Liver (tissue), 8 donors: ENCODE measurements at regions not wholly inside any gene's neighbourhood (a gene's known extent, or its start where the extent isn't known, plus 50 kb on each side); places are given as distances from the start of the nearest gene placed in this dataset.

Source experiments
- DNase-seq: peaks from one replicate; pipeline ENCODE4 v3.0.0-alpha.2; 2017; ENCODE audit warnings: low spot score
- H3K27ac ChIP-seq, 2 donors: one replicate each; pipeline ENCODE4 v1.7.0; 2013; ENCODE audit warnings: inconsistent platforms in 2 of 2, low read length in 2 of 2, control low read depth in 1 of 2, low read depth in 1 of 2, mild to moderate bottlenecking in 1 of 2
- H3K27me3 ChIP-seq, 4 donors: one replicate each; pipeline versions ENCODE4 v1.6.1 to v1.7.0; 2013; ENCODE audit warnings: low read length in 3 of 4, inconsistent platforms in 1 of 4, mild to moderate bottlenecking in 1 of 4, moderate library complexity in 1 of 4; ENCODE audit not compliant: control insufficient read depth in 4 of 4, insufficient read depth in 4 of 4
- H3K36me3 ChIP-seq, 4 donors: one replicate each; pipeline versions ENCODE4 v1.6.1 to v1.7.0; 2013; ENCODE audit warnings: low read length in 3 of 4, mild to moderate bottlenecking in 3 of 4, low read depth in 1 of 4, moderate library complexity in 1 of 4; ENCODE audit not compliant: control insufficient read depth in 4 of 4, insufficient read depth in 3 of 4
- H3K4me1 ChIP-seq, 4 donors: one replicate each; pipeline versions ENCODE4 v1.6.1 to v1.7.0; 2013; ENCODE audit warnings: low read length in 3 of 4, mild to moderate bottlenecking in 3 of 4, moderate library complexity in 1 of 4; ENCODE audit not compliant: control insufficient read depth in 4 of 4, insufficient read depth in 4 of 4
- H3K4me3 ChIP-seq, 3 donors: one replicate each; pipeline versions ENCODE4 v1.6.1 to v1.7.0; 2013; ENCODE audit warnings: low read length in 3 of 3, control low read depth in 1 of 3, low read depth in 1 of 3, mild to moderate bottlenecking in 1 of 3
- H3K9ac ChIP-seq, 2 donors: one replicate each; pipeline ENCODE4 v1.7.0; 2013; ENCODE audit warnings: low read length in 2 of 2, mild to moderate bottlenecking in 2 of 2, moderate library complexity in 2 of 2, control low read depth in 1 of 2, low read depth in 1 of 2
- H3K9me3 ChIP-seq, 4 donors: one replicate each; pipeline versions ENCODE4 v1.6.1 to v1.7.0; 2013; ENCODE audit warnings: low read length in 3 of 4; ENCODE audit not compliant: control insufficient read depth in 4 of 4
- EGR1 ChIP-seq, 2 donors: IDR thresholded peaks; 2 replicates each; pipeline ENCODE4 v1.6.1; 2016 to 2018; ENCODE audit warnings: antibody characterized with exemption in 2 of 2, low read depth in 2 of 2
- FOXA1 ChIP-seq: IDR thresholded peaks from 2 replicates; pipeline ENCODE4 v1.6.1; 2016; ENCODE audit warnings: antibody characterized with exemption
- FOXA2 ChIP-seq: IDR thresholded peaks from 2 replicates; pipeline ENCODE4 v1.6.1; 2016; ENCODE audit warnings: antibody characterized with exemption
- GABPA ChIP-seq, 2 donors: IDR thresholded peaks in 1 of 2; conservative IDR thresholded peaks in 1 of 2; 2 replicates each; pipeline ENCODE4 v1.6.1; 2016; ENCODE audit warnings: antibody characterized with exemption in 2 of 2, mild to moderate bottlenecking in 1 of 2, moderate library complexity in 1 of 2
- HNF4A ChIP-seq, 2 donors: conservative IDR thresholded peaks; 2 replicates each; pipeline ENCODE4 v1.6.1; 2016; ENCODE audit warnings: antibody characterized with exemption in 2 of 2, mild to moderate bottlenecking in 2 of 2
- HNF4G ChIP-seq: IDR thresholded peaks from 2 replicates; pipeline ENCODE4 v1.6.1; 2016; ENCODE audit warnings: antibody characterized with exemption
- MAX ChIP-seq: IDR thresholded peaks from 2 replicates; pipeline ENCODE4 v1.6.1; 2016; ENCODE audit warnings: antibody characterized with exemption
- NR2F2 ChIP-seq: IDR thresholded peaks from 2 replicates; pipeline ENCODE4 v1.6.1; 2016; ENCODE audit warnings: antibody characterized with exemption
- RAD21 ChIP-seq, 2 donors: IDR thresholded peaks; 2 replicates each; pipeline ENCODE4 v1.6.1; 2016; ENCODE audit warnings: antibody characterized with exemption in 2 of 2, mild to moderate bottlenecking in 2 of 2
- REST ChIP-seq: IDR thresholded peaks from 2 replicates; pipeline ENCODE4 v1.6.1; 2016; ENCODE audit warnings: antibody characterized with exemption, mild to moderate bottlenecking
- RXRA ChIP-seq, 2 donors: IDR thresholded peaks; 2 replicates each; pipeline ENCODE4 v1.6.1; 2017 to 2018; ENCODE audit warnings: antibody characterized with exemption in 2 of 2, mild to moderate bottlenecking in 1 of 2
- SP1 ChIP-seq: IDR thresholded peaks from 2 replicates; pipeline ENCODE4 v1.6.1; 2018; ENCODE audit warnings: antibody characterized with exemption, mild to moderate bottlenecking
- TAF1 ChIP-seq: conservative IDR thresholded peaks from 2 replicates; pipeline ENCODE4 v1.6.1; 2016; ENCODE audit warnings: antibody characterized with exemption, mild to moderate bottlenecking
- YY1 ChIP-seq: IDR thresholded peaks from 2 replicates; pipeline ENCODE4 v1.6.1; 2016; ENCODE audit warnings: antibody characterized with exemption, mild to moderate bottlenecking
- WGBS: extraction: QIAGEN DNeasy Blood & Tissue Kit; methylation state at CpG from one replicate; pipeline ENCODE4 v1.1.7; 2013; 5-methylcytosine and 5-hydroxymethylcytosine counted together
- TF ChIP-seq, protein P1 (sequence below): IDR thresholded peaks from 2 replicates; pipeline ENCODE4 v1.6.1; 2016; ENCODE audit warnings: antibody characterized with exemption
- TF ChIP-seq, protein P2 (sequence below): IDR thresholded peaks from 2 replicates; pipeline ENCODE4 v1.6.1; 2016; ENCODE audit warnings: antibody characterized with exemption
- TF ChIP-seq, protein P3 (sequence below): fragments of 150-350 bp; IDR thresholded peaks from 2 replicates; pipeline ENCODE4 v1.5.1; 2017; ENCODE audit warnings: improper control_type of control experiment, low read depth, low read length; ENCODE audit not compliant: missing input control
- donor health status: healthy.
- donor health status: healthy.
- donor health status: healthy.
- donor health status: healthy.
- donor health status: healthy.

DNA sequence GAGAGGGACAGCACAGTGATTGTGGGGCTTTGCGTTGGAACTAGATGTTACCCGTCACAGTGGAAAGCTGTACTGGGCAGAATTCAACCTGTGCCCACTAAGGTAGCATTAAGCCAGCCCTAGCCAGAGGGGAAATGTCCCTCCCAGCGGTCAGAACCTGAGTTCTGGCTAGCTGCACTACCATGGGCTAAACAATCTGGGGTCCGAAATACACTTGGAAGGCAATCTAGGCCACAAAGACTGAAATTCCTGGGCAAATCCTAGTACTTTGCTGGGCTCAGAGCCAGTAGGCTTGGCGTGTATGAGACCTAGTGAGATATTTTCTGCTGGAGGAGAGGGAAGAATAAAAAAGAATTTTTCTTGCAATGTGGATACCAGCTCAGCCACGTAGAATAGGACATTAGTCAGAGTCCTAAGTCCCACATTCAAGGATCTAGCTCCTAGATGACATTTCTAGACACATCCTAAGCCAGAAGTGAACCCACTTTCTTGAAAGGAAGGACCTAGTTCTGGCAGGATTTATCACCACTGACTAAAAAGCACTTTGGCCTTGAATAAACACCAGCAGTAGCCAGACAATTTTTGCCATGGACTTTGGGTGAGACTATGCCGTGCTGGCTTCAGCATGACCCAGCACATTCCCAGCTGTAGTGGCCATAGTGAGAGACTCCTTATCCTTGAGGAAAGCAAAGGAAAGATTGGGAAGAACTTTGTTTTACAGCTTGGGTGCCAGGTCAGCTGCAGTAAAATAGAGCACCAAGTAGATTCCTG, 618.0 kb downstream of the BRINP1 start (continued):
- TF ChIP-seq, protein P1, sequence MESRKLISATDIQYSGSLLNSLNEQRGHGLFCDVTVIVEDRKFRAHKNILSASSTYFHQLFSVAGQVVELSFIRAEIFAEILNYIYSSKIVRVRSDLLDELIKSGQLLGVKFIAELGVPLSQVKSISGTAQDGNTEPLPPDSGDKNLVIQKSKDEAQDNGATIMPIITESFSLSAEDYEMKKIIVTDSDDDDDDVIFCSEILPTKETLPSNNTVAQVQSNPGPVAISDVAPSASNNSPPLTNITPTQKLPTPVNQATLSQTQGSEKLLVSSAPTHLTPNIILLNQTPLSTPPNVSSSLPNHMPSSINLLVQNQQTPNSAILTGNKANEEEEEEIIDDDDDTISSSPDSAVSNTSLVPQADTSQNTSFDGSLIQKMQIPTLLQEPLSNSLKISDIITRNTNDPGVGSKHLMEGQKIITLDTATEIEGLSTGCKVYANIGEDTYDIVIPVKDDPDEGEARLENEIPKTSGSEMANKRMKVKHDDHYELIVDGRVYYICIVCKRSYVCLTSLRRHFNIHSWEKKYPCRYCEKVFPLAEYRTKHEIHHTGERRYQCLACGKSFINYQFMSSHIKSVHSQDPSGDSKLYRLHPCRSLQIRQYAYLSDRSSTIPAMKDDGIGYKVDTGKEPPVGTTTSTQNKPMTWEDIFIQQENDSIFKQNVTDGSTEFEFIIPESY = no peak
- TF ChIP-seq FOXA2 = no peak

GRCh38 chr9:118751848-118752223, 617.4 kb downstream of the BRINP1 start:
- H3K36me3 ChIP-seq = no peaks in the 10 kb centered on the region
- DNase-seq = no peak
- 51% methylated on average over 3 of the region's 3 CpGs for WGBS
- H3K27me3 ChIP-seq = no peaks in the 10 kb centered on the region
- no peak overlapping the region for H3K9ac ChIP-seq
- TF ChIP-seq NR2F2 (no peak), SP1 (no peak), YY1 (no peak), RAD21 (IDR thresholded peaks at IDR 0.05) (no peak), HNF4G (no peak), EGR1 (IDR thresholded peaks at IDR 0.05; ENCODE audit: low read depth in 2 of 2) (no peak), FOXA1 (no peak), TAF1 (no peak), RXRA (IDR thresholded peaks at IDR 0.05) (no peak), GABPA (IDR thresholded peaks at IDR 0.05 in 1 of 2, conservative IDR thresholded peaks at IDR 0.05 in 1 of 2) (no peak), REST (no peak), MAX (no peak), FOXA2 (no peak), HNF4A (conservative IDR thresholded peaks at IDR 0.05) (no peak)
- TF ChIP-seq, protein P2, sequence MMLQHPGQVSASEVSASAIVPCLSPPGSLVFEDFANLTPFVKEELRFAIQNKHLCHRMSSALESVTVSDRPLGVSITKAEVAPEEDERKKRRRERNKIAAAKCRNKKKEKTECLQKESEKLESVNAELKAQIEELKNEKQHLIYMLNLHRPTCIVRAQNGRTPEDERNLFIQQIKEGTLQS = no peak
- TF ChIP-seq, protein P3, sequence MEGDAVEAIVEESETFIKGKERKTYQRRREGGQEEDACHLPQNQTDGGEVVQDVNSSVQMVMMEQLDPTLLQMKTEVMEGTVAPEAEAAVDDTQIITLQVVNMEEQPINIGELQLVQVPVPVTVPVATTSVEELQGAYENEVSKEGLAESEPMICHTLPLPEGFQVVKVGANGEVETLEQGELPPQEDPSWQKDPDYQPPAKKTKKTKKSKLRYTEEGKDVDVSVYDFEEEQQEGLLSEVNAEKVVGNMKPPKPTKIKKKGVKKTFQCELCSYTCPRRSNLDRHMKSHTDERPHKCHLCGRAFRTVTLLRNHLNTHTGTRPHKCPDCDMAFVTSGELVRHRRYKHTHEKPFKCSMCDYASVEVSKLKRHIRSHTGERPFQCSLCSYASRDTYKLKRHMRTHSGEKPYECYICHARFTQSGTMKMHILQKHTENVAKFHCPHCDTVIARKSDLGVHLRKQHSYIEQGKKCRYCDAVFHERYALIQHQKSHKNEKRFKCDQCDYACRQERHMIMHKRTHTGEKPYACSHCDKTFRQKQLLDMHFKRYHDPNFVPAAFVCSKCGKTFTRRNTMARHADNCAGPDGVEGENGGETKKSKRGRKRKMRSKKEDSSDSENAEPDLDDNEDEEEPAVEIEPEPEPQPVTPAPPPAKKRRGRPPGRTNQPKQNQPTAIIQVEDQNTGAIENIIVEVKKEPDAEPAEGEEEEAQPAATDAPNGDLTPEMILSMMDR = no peak
- TF ChIP-seq, protein P1 = no peak
- no peaks in the 10 kb centered on the region for H3K9me3 ChIP-seq
- peaks cover 0 to 7% (median under 1%) of the 10 kb centered on the region in 4 donors for H3K4me1 ChIP-seq
- peak overlapping the region; percentile 28 to 37 for H3K27ac ChIP-seq
- H3K4me3 ChIP-seq = no peak overlapping the region
